ENCODE measurements at regions not wholly inside any gene's neighbourhood (a gene's known extent, or its start where the extent isn't known, plus 50 kb on each side); places are given as distances from the start of the nearest gene placed in this dataset.

DNA sequence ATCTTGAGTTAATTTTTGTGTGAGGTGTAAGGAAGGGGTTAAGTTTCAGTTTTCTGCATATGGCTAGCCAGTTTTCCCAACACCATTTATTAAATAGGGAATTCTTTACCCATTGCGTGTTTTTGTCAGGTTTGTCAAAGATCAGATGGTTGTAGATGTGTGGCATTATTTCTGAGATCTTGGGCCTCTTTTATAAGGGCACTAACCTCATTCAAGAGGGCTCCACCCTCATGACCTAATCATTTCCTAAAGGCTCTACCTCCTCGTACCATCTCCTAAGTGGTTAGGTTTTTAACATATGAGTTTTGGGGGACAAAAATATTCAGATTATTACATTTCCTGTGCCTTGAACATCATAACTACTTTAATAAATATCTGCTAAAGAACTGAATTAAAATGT is 510.9 kb downstream of the UTRN start:
- Histone ChIP-seq H3K4me2 (no peak overlapping the region), H3K27me3 (ENCODE audit: insufficient read depth, low read depth) (no peaks in the 10 kb centered on the region), H4K20me1 (ENCODE audit: insufficient read depth) (no peaks in the 10 kb centered on the region), H2AFZ (ENCODE audit: low read depth) (no peak overlapping the region), H3K4me1 (ENCODE audit: low read depth, poor library complexity, severe bottlenecking) (no peaks in the 10 kb centered on the region), H3K79me2 (ENCODE audit: insufficient read depth, low read depth) (no peaks in the 10 kb centered on the region), H3K27ac (no peak overlapping the region), H3K9ac (no peak overlapping the region), H3K36me3 (ENCODE audit: insufficient read depth) (no peaks in the 10 kb centered on the region), H3K4me3 (IDR thresholded peaks at IDR 0.05; ENCODE audit: insufficient read depth, low read depth, low read length) (no peak overlapping the region)
- TF ChIP-seq, protein P1, sequence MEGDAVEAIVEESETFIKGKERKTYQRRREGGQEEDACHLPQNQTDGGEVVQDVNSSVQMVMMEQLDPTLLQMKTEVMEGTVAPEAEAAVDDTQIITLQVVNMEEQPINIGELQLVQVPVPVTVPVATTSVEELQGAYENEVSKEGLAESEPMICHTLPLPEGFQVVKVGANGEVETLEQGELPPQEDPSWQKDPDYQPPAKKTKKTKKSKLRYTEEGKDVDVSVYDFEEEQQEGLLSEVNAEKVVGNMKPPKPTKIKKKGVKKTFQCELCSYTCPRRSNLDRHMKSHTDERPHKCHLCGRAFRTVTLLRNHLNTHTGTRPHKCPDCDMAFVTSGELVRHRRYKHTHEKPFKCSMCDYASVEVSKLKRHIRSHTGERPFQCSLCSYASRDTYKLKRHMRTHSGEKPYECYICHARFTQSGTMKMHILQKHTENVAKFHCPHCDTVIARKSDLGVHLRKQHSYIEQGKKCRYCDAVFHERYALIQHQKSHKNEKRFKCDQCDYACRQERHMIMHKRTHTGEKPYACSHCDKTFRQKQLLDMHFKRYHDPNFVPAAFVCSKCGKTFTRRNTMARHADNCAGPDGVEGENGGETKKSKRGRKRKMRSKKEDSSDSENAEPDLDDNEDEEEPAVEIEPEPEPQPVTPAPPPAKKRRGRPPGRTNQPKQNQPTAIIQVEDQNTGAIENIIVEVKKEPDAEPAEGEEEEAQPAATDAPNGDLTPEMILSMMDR (conservative IDR thresholded peaks at IDR 0.05; ENCODE audit: low read depth, low read length) = no peak

DNA sequence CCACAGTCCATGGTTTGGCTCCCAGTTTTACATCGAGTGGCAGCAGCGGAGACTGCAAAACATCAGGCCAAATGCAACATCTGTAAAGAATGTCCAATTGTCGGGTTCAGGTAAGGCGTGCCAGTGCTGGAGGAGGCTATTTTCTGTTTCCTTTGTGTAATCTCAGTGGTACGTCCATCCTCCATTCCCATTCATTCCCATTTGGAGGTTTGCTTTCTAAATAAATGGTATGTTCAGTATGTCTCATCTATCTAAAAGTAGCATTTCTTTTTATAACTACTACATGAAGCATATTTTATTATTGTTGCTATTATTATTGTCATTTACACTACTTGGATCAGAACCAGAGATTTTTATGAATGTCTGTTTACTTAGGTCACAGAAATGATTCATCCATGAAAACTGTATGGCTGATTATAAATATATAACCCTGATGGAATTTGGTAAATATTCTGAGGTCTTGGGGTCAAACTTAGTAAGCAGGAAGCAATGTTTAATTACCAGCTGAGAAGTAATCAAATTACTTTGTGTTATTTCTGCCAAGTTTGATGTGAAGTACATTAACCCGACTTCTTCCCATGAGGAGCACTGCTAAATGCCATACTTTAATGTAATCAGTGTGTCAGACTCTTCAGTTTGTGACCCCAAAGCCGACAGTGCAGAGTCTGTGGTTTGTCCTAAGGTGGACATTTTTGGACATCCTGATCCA is 512.9 kb downstream of the UTRN start:
- H4K20me1 ChIP-seq (ENCODE audit: insufficient read depth) = no peaks in the 10 kb centered on the region
- no peaks in the 10 kb centered on the region for H3K36me3 ChIP-seq (ENCODE audit: insufficient read depth)
- H3K27ac ChIP-seq = no peak overlapping the region
- TF ChIP-seq, protein P1 (conservative IDR thresholded peaks at IDR 0.05; ENCODE audit: low read depth, low read length) = no peak
- H2AFZ ChIP-seq (ENCODE audit: low read depth) = no peak overlapping the region
- H3K4me1 ChIP-seq (ENCODE audit: low read depth, poor library complexity, severe bottlenecking) = no peaks in the 10 kb centered on the region
- no peak overlapping the region for H3K4me2 ChIP-seq
- no peaks in the 10 kb centered on the region for H3K79me2 ChIP-seq (ENCODE audit: insufficient read depth, low read depth)
- no peak overlapping the region for H3K9ac ChIP-seq
- no peaks in the 10 kb centered on the region for H3K27me3 ChIP-seq (ENCODE audit: insufficient read depth, low read depth)
- no peak overlapping the region for H3K4me3 ChIP-seq (IDR thresholded peaks at IDR 0.05; ENCODE audit: insufficient read depth, low read depth, low read length)

DNA sequence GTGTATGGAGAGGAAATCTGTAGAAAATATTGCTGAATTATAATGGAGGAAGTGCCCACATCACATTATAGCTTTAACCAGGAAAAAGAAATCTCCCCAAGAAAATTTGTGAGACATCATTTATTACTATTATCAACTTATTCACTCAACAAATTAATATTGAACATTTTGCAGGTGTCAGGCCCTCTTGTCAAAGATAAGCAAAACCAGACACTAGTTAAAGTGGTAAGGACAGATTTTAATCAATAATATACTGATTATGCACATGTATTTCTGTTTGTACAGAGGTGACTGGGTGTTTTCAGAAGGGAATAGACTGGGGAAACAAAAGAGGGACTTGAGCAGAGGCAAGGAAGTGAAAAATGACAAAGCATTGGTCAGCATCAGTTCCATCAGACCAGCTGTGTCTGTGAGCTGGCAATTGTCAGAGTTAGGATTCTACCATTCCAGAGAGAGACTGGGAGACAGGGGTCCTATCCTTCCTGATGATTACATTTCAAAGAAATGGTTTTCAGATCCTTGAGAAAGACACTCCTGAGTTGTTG is 519.2 kb downstream of the UTRN start:
- Histone ChIP-seq H4K20me1 (ENCODE audit: insufficient read depth) (no peaks in the 10 kb centered on the region), H3K36me3 (ENCODE audit: insufficient read depth) (no peaks in the 10 kb centered on the region), H2AFZ (ENCODE audit: low read depth) (no peak overlapping the region), H3K9ac (no peak overlapping the region), H3K4me3 (IDR thresholded peaks at IDR 0.05; ENCODE audit: insufficient read depth, low read depth, low read length) (no peak overlapping the region), H3K4me2 (no peak overlapping the region), H3K4me1 (ENCODE audit: low read depth, poor library complexity, severe bottlenecking) (no peaks in the 10 kb centered on the region), H3K27me3 (ENCODE audit: insufficient read depth, low read depth) (no peaks in the 10 kb centered on the region), H3K79me2 (ENCODE audit: insufficient read depth, low read depth) (no peaks in the 10 kb centered on the region), H3K27ac (no peak overlapping the region)
- TF ChIP-seq, protein P1 (conservative IDR thresholded peaks at IDR 0.05; ENCODE audit: low read depth, low read length) = no peak

DNA sequence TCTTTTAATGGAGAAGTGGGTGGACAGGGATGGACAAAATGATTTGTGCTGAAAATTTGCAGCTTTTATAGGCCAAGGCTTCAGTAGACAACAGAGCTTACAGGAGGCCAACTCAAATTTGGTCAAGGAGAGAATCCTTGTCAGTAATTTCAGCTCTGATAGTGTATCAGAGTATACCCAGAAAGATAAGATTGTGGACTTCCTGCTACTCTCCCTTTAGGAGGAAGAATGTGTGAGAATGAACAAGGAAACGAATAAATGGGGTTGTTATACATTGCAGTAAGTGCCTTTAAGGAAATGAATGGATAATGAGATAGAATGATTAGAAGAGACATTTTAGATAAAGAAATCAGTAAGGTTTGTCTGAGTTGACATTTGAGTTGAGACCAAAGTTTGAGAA is 519.9 kb downstream of the UTRN start:
- TF ChIP-seq, protein P1 (conservative IDR thresholded peaks at IDR 0.05; ENCODE audit: low read depth, low read length) = no peak
- H3K4me2 ChIP-seq = no peak overlapping the region
- no peaks in the 10 kb centered on the region for H4K20me1 ChIP-seq (ENCODE audit: insufficient read depth)
- no peaks in the 10 kb centered on the region for H3K36me3 ChIP-seq (ENCODE audit: insufficient read depth)
- H3K79me2 ChIP-seq (ENCODE audit: insufficient read depth, low read depth) = no peaks in the 10 kb centered on the region
- H3K4me1 ChIP-seq (ENCODE audit: low read depth, poor library complexity, severe bottlenecking) = no peaks in the 10 kb centered on the region
- H3K4me3 ChIP-seq (IDR thresholded peaks at IDR 0.05; ENCODE audit: insufficient read depth, low read depth, low read length) = no peak overlapping the region
- H2AFZ ChIP-seq (ENCODE audit: low read depth) = no peak overlapping the region
- no peak overlapping the region for H3K9ac ChIP-seq
- no peak overlapping the region for H3K27ac ChIP-seq
- H3K27me3 ChIP-seq (ENCODE audit: insufficient read depth, low read depth) = no peaks in the 10 kb centered on the region

All from KMS-11 (cell line).